Epithelial cell of esophagus (primary cell): ENCODE measurements at regions not wholly inside any gene's neighbourhood (a gene's known extent, or its start where the extent isn't known, plus 50 kb on each side); places are given as distances from the start of the nearest gene placed in this dataset.
"Not testable (repeated sequence)": the region's sequence is repeated elsewhere in the genome, so short reads cannot be mapped to it uniquely, and the experiment has no call there.

Source experiments
- DNase-seq: peaks from one replicate; pipeline ENCODE4 v3.0.0; 2010; ENCODE audit warnings: low read depth
- H3K4me3 ChIP-seq: 2 replicates; pipeline ENCODE4 v1.5.1; 2011; ENCODE audit warnings: mild to moderate bottlenecking, low read length, control low read depth
- TF ChIP-seq, protein P1 (sequence below): IDR thresholded peaks from 2 replicates; pipeline ENCODE4 v1.5.1; 2011; ENCODE audit warnings: low read depth, mild to moderate bottlenecking, low read length, control low read depth, inconsistent platforms; ENCODE audit not compliant: insufficient read depth; ENCODE audit errors: missing control alignments

DNA sequence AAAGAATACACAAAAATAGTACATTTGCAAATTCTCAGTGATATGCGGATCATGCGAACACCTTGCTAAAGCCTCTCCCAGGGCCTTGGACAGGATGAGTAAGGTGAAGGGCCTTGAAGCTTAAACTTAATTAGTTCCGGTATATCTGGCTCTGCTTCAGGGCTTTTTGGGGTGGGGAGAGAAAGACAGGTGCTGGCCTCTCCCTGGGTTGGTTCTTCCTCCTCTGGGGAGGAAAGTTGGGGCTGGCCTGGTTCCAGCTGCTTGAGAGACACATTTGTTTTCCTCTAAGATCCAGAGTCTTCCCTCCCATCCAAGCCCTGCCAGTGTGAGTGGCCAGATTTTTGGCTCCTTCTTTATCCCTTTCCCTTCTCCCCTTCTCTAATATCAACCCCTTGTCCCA is 64.7 kb upstream of the EPHB3 start:
- TF ChIP-seq, protein P1, sequence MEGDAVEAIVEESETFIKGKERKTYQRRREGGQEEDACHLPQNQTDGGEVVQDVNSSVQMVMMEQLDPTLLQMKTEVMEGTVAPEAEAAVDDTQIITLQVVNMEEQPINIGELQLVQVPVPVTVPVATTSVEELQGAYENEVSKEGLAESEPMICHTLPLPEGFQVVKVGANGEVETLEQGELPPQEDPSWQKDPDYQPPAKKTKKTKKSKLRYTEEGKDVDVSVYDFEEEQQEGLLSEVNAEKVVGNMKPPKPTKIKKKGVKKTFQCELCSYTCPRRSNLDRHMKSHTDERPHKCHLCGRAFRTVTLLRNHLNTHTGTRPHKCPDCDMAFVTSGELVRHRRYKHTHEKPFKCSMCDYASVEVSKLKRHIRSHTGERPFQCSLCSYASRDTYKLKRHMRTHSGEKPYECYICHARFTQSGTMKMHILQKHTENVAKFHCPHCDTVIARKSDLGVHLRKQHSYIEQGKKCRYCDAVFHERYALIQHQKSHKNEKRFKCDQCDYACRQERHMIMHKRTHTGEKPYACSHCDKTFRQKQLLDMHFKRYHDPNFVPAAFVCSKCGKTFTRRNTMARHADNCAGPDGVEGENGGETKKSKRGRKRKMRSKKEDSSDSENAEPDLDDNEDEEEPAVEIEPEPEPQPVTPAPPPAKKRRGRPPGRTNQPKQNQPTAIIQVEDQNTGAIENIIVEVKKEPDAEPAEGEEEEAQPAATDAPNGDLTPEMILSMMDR = no peak
- DNase-seq = peak; percentile 20
- H3K4me3 ChIP-seq = no peak overlapping the region

- peak; percentile 6 for DNase-seq
- TF ChIP-seq, protein P1 = no peak
- no peak overlapping the region for H3K4me3 ChIP-seq
These were observed 63.8 kb upstream of the EPHB3 start for GRCh38 chr3:184497804-184498203.

DNA sequence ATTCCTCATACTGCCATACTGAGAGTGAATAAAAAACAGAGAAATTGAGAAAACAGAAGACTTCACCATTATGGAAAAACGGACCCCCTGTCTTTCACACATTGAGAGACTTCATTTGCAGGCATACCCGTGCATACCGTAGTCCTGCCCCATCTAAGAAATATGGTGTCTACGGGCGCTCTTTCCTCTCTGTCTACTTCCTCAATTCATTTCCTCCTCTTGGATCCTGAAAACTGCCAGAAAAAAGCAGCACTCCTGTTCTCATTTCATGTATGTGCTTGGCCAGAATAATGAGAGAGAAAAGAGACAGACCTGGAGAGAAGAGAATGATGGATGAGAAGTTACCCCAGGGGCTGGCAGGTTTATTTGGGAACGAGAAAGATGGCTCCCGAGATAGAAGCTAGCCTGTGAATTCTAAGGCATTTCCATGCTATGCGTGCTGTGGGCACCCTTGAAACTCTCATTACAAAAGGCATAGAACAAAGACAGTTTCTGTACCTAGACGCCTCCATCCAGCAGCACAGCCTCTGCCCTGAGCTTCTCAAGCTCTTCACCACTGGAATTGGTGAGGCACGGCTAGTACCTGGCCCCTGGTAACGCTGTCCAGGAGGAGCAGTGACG is 62.5 kb upstream of the EPHB3 start:
- DNase-seq = no peak
- no peak overlapping the region for H3K4me3 ChIP-seq
- TF ChIP-seq, protein P1 = no peak

GRCh38 chr3:184500344-184500923 is 61.2 kb upstream of the EPHB3 start:
- no peak overlapping the region for H3K4me3 ChIP-seq
- no peak for DNase-seq
- TF ChIP-seq, protein P1 = no peak

DNA sequence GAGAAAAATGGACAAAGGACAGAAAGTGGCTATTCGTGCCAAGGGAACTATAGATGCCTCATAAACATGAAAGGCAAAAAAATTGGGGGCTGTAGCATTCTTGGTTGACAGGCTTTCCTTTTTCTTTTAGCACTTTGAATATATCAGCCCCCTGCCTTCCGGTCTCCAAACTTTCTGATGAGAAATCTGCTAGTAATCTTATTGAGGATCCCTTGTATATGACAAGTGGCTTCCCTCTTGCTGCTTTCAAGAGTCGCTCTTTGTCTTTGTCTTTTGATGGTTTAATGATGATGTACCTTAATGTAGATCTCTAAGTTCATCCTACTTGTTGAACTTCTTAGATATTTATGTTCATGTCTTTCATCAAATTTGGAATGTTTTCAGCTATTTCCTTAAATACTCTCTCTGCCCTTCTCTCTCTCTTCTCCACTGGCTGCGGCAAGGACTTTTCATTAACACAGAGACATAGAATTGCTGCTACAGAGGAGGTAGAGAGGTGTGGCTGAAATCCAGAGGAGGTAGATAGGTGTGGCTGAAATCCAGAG is 59.4 kb upstream of the EPHB3 start:
- DNase-seq = no peak
- no peak overlapping the region for H3K4me3 ChIP-seq
- TF ChIP-seq, protein P1 = no peak

GRCh38 chr3:184502841-184503240 is 58.7 kb upstream of the EPHB3 start:
- not testable (repeated sequence) for DNase-seq, H3K4me3 ChIP-seq

- TF ChIP-seq, protein P1 = no peak
These were observed 57.9 kb upstream of the EPHB3 start for GRCh38 chr3:184503647-184504046.

More at GRCh38 chr3:184503647-184504046, 57.9 kb upstream of the EPHB3 start:
- no peak overlapping the region for H3K4me3 ChIP-seq
- no peak for DNase-seq
